B cell (primary cell): ENCODE measurements at regions not wholly inside any gene's neighbourhood (a gene's known extent, or its start where the extent isn't known, plus 50 kb on each side); places are given as distances from the start of the nearest gene placed in this dataset.

ENCODE experiments used
- ATAC-seq: fragments of 200-7000 bp; cut with Tn5 transposase; one replicate; pipeline ENCODE4 v1.10.0; 2021; ENCODE audit warnings: low read depth, mild to moderate bottlenecking, moderate number of reproducible peaks, moderate library complexity
- CTCF ChIA-PET: fragments of 350-600 bp; sonication (Branson Sonifier 250); formaldehyde crosslinking; loops from one replicate; lab custom pipeline; 2021; ENCODE audit warnings: antibody characterized with exemption, inconsistent platforms; lab: Charles Lee
- POLR2A ChIA-PET: fragments of 350-600 bp; sonication (Branson Sonifier 250); formaldehyde crosslinking; loops from one replicate; lab custom pipeline; 2021; ENCODE audit warnings: antibody characterized with exemption; lab: Charles Lee
- DNase-seq: peaks from one replicate; pipeline ENCODE4 v3.0.0; 2013
- H2AFZ ChIP-seq: 2 replicates; pipeline ENCODE4 v1.6.1; 2012; ENCODE audit warnings: mild to moderate bottlenecking, low read depth, low read length; ENCODE audit not compliant: insufficient read depth, poor library complexity, severe bottlenecking
- H3K27ac ChIP-seq, 2 donors: 1 replicate in 1 of 2; 2 replicates in 1 of 2; pipeline ENCODE4 v1.5.1; 2012 to 2013; ENCODE audit warnings: low read length in 2 of 2, mild to moderate bottlenecking in 2 of 2, moderate library complexity in 1 of 2
- H3K27me3 ChIP-seq, 4 experiments: fragments of 200-600 bp in 1 of 4; sonication (generic) in 1 of 4; replicated peaks in 1 of 4; 1 replicate in 2 of 4; 2 replicates in 2 of 4; pipeline versions ENCODE4 v1.6.1 to v1.7.0; 2013 to 2016; ENCODE audit warnings: low read length in 3 of 4, mild to moderate bottlenecking in 2 of 4, mixed read lengths in 1 of 4, moderate library complexity in 1 of 4; ENCODE audit not compliant: insufficient read depth in 4 of 4, control insufficient read depth in 3 of 4; ENCODE audit errors: control extremely low read depth in 1 of 4
- H3K36me3 ChIP-seq, 2 experiments: replicated peaks in 1 of 2; 1 replicate in 1 of 2; 2 replicates in 1 of 2; pipeline versions ENCODE4 v1.6.1 to v1.7.1; 2013; ENCODE audit warnings: low read length in 1 of 2; ENCODE audit not compliant: insufficient read depth in 2 of 2, control insufficient read depth in 1 of 2; ENCODE audit errors: control extremely low read depth in 1 of 2, extremely low read depth in 1 of 2
- H3K4me1 ChIP-seq, 2 donors: fragments of 200-600 bp in 1 of 2; sonication (generic) in 1 of 2; 1 replicate in 1 of 2; 2 replicates in 1 of 2; pipeline versions ENCODE4 v1.5.1 to v1.6.1; 2013 to 2017; ENCODE audit warnings: low read length in 2 of 2; ENCODE audit not compliant: control insufficient read depth in 2 of 2, insufficient read depth in 2 of 2
- H3K4me2 ChIP-seq: replicated peaks from 2 replicates; pipeline ENCODE3; 2012; ENCODE audit warnings: mild to moderate bottlenecking, low read depth, low read length; ENCODE audit not compliant: poor library complexity, severe bottlenecking
- H3K4me3 ChIP-seq, 5 experiments: fragments of 200-600 bp in 1 of 5; sonication (generic) in 1 of 5; 1 replicate in 3 of 5; 2 replicates in 2 of 5; pipeline versions ENCODE4 v1.5.1 to v1.7.0; 2011 to 2016; ENCODE audit warnings: low read length in 4 of 5, mild to moderate bottlenecking in 4 of 5, low read depth in 2 of 5, control low read depth in 1 of 5, moderate library complexity in 1 of 5; ENCODE audit not compliant: insufficient read depth in 1 of 5; ENCODE audit errors: control extremely low read depth in 1 of 5, extremely low read depth in 1 of 5
- H3K79me2 ChIP-seq: fragments of 200-600 bp; sonication (generic); one replicate; pipeline ENCODE4 v1.6.0; 2016; ENCODE audit warnings: low read length; ENCODE audit not compliant: control insufficient read depth, insufficient read depth
- H3K9ac ChIP-seq: fragments of 200-600 bp; sonication (generic); 2 replicates; pipeline ENCODE4 v1.6.1; 2017; ENCODE audit warnings: mild to moderate bottlenecking, low read length, moderate library complexity
- H3K9me3 ChIP-seq, 3 donors: one replicate each; pipeline versions ENCODE4 v1.6.1 to v1.7.1; 2013; ENCODE audit warnings: low read length in 2 of 3; ENCODE audit not compliant: control insufficient read depth in 2 of 3, insufficient read depth in 1 of 3; ENCODE audit errors: control extremely low read depth in 1 of 3
- H4K20me1 ChIP-seq: 2 replicates; pipeline ENCODE4 v1.6.0; 2012; ENCODE audit warnings: mild to moderate bottlenecking, low read length; ENCODE audit not compliant: insufficient read depth, control insufficient read depth, poor library complexity, severe bottlenecking
- H3K27ac Mint-ChIP-seq: one replicate; pipeline ENCODE4 v1.8.0; 2021; ENCODE audit warnings: mixed read lengths
- H3K27me3 Mint-ChIP-seq: one replicate; pipeline ENCODE4 v1.8.0; 2021; ENCODE audit warnings: mixed read lengths
- H3K4me1 Mint-ChIP-seq: one replicate; pipeline ENCODE4 v1.8.0; 2021; ENCODE audit warnings: mixed read lengths
- H3K4me3 Mint-ChIP-seq: one replicate; pipeline ENCODE4 v1.8.0; 2021; ENCODE audit warnings: mixed read lengths
- H3K9me3 Mint-ChIP-seq: one replicate; pipeline ENCODE4 v1.8.0; 2022; ENCODE audit warnings: mixed read lengths; ENCODE audit not compliant: insufficient read depth
- EZH2 ChIP-seq: IDR thresholded peaks from 2 replicates; pipeline ENCODE4 v1.6.1; 2012; ENCODE audit warnings: borderline replicate concordance, low read depth, mild to moderate bottlenecking, moderate library complexity, low read length; ENCODE audit not compliant: insufficient read depth, poor library complexity, severe bottlenecking
- WGBS: methylation state at CpG from one replicate; pipeline ENCODE4 v1.1.5; 2013; ENCODE audit warnings: missing lambda C conversion rate; ENCODE audit not compliant: insufficient coverage; 5-methylcytosine and 5-hydroxymethylcytosine counted together
- intact Hi-C: fragments of 100-400 bp; cut with micrococcal nuclease; formaldehyde crosslinking; loops from one replicate; pipeline ENCODE4 v1.10.0; 2022
- TF ChIP-seq, protein P1 (sequence below): fragments of 200-600 bp; IDR thresholded peaks from one replicate; pipeline ENCODE4 v1.8.0; 2022; ENCODE audit warnings: antibody characterized with exemption, mild to moderate bottlenecking

DNA sequence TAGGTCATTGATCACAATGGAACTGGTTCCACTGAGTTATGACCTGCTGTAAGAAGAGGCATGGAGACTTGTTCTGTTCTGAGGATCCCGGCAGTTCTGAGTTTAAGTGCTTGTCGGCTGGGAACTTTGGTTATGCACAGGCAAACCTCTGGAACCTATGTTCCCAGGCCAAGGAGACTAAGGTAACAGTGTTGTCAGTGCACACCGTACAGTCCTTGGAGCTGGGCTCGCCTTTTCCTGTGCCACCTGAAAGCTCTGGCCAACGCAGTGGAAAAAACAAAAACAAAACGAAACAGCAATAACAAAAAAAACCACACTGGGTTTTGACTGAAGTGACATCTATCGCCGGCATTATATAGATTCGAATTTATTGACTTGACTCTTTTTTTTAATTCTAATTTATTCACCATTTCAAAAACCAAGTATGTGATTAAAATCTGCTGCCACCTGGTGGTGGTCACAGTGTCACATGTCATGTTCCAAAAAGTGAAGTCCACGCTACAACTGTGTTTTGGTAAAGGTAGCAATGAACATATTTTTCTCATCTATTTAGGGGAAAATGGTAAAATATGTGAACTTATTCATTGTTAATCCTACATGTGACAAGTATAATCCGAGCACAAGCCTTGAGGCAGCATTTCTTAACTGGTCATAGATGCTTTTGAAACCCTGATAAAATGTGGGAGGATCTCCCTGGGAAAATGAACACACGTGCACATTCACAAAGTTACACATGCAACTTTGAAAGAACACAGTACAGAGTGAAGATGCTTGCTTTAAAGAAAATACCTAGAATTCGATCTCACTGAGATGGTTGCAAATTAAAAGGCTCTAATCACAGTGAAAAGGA lies 113.8 kb upstream of the PPP2R2D start:
- Mint-ChIP-seq H3K4me3 (no peak overlapping the region), H3K27ac (no peak overlapping the region), H3K4me1 (no peaks in the 10 kb centered on the region), H3K27me3 (peaks cover 4% of the 10 kb centered on the region), H3K9me3 (peaks cover 2% of the 10 kb centered on the region)
- no peak overlapping the region for H3K4me3 ChIP-seq
- H3K27me3 ChIP-seq: peaks cover 0 to 2% (median 0%) of the 10 kb centered on the region in 4 experiments
- no peak overlapping the region for H2AFZ ChIP-seq
- H3K27ac ChIP-seq: no peak overlapping the region
- H3K4me2 ChIP-seq: no peak overlapping the region
- H3K4me1 ChIP-seq: no peaks in the 10 kb centered on the region
- no peaks in the 10 kb centered on the region for H3K79me2 ChIP-seq
- DNase-seq: peak; percentile 38
- peaks cover 0 to 27% (median 0%) of the 10 kb centered on the region in 3 donors for H3K9me3 ChIP-seq
- no peak overlapping the region for H3K9ac ChIP-seq
- no peaks in the 10 kb centered on the region for H4K20me1 ChIP-seq
- intact Hi-C loops: no loop called here
- no peaks in the 10 kb centered on the region for H3K36me3 ChIP-seq
- TF ChIP-seq, protein P1, sequence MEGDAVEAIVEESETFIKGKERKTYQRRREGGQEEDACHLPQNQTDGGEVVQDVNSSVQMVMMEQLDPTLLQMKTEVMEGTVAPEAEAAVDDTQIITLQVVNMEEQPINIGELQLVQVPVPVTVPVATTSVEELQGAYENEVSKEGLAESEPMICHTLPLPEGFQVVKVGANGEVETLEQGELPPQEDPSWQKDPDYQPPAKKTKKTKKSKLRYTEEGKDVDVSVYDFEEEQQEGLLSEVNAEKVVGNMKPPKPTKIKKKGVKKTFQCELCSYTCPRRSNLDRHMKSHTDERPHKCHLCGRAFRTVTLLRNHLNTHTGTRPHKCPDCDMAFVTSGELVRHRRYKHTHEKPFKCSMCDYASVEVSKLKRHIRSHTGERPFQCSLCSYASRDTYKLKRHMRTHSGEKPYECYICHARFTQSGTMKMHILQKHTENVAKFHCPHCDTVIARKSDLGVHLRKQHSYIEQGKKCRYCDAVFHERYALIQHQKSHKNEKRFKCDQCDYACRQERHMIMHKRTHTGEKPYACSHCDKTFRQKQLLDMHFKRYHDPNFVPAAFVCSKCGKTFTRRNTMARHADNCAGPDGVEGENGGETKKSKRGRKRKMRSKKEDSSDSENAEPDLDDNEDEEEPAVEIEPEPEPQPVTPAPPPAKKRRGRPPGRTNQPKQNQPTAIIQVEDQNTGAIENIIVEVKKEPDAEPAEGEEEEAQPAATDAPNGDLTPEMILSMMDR: peak; percentile 76
- TF ChIP-seq EZH2: no peak
- ChIA-PET CTCF (interaction anchor here (1.4 kb wide), 1 partner anchor 9 kb away, joined by 6 read pairs; no protein-coding TSS in a partner anchor), POLR2A (no interaction called here)
- 89% methylated on average over 5 of the region's 13 CpGs for WGBS
- no peak for ATAC-seq

DNA sequence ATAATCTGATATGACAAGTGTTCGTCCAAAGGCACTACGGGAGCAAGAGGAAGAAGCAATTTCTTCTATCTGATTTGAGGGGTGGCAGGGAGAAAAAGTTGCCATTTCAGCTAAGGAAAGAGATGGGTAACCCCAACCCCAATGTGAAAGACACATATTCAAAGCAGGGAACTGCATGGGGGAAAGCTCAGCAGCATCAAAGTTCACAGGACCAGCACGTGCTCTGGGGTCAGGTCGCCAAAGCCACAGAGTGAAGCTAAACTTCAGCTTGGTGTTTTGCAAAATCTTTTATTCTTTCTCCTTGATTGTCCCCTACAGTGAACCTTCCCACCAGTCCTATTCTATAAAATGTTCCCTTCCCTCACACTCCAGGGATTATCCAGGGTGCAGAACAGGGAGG lies 112.8 kb upstream of the PPP2R2D start:
- ChIA-PET POLR2A (no interaction called here), CTCF (no interaction called here)
- H3K27ac ChIP-seq: no peak overlapping the region
- WGBS: 78% methylated on average over 2 of the region's 4 CpGs
- no peaks in the 10 kb centered on the region for H4K20me1 ChIP-seq
- peaks cover 0 to 3% (median 0%) of the 10 kb centered on the region in 4 experiments for H3K27me3 ChIP-seq
- DNase-seq (no peak), ATAC-seq (no peak)
- Mint-ChIP-seq H3K9me3 (no peaks in the 10 kb centered on the region), H3K4me1 (no peaks in the 10 kb centered on the region), H3K4me3 (no peak overlapping the region), H3K27ac (no peak overlapping the region), H3K27me3 (peaks cover 4% of the 10 kb centered on the region)
- H3K9me3 ChIP-seq: peaks cover 0 to 21% (median 0%) of the 10 kb centered on the region in 3 donors
- intact Hi-C loops: no loop called here
- TF ChIP-seq, protein P1: no peak
- TF ChIP-seq EZH2: no peak
- no peak overlapping the region for H3K4me3 ChIP-seq
- H3K36me3 ChIP-seq: no peaks in the 10 kb centered on the region
- no peak overlapping the region for H2AFZ ChIP-seq
- no peaks in the 10 kb centered on the region for H3K79me2 ChIP-seq
- H3K4me2 ChIP-seq: no peak overlapping the region
- no peaks in the 10 kb centered on the region for H3K4me1 ChIP-seq
- H3K9ac ChIP-seq: no peak overlapping the region
